ACHN (cell line): ENCODE measurements at regions not wholly inside any gene's neighbourhood (a gene's known extent, or its start where the extent isn't known, plus 50 kb on each side); places are given as distances from the start of the nearest gene placed in this dataset.

Experiments
- DNase-seq: peaks from one replicate; pipeline ENCODE4 v3.0.0-alpha.2; 2015
- in situ Hi-C: cut with HindIII; loops from 2 replicates; pipeline ENCODE4 v1.10.0; 2017; ENCODE audit warnings: low sequenced_read_pairs, low pct_ligation_motif_present, low pct_unique_long_range_greater_than_20kb

DNA sequence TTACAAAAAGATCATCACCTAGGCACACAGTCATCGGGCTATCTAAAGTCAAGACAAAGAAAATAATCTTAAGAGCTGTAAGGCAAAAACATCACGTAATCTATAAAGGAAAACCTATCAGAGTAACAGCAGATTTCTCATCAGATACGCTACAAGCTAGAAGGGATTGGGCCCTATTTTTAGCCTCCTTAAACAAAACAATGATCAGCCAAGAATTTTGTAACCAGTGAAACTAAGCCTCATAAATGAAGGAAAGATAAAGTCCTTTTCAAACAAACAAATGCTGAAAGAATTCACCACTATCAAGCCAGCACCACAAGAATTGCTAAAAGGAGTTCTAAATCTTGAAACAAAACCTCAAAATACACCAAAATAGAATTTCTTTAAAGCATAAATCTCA lies 191.6 kb upstream of the BMP4 start:
- in situ Hi-C loops = no loop called here
- no peak for DNase-seq

DNA sequence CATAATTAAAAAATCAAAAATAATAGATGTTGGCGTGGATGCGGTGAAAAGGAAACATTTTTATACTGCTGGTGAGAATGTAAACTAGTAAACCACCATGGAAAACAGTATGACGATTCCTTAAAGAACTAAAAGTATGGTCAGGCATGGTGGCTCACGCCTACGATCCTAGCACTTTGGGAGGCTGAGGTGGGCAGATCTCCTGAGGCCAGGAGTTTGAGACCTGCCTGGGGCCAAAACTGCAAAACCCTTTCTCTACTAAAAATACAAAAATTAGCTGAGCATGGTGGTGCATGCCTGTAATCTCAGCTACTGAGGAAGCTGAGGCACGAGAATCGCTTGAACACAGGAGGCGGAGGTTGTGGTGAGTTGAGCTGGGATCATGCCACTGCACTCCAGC lies 195.7 kb upstream of the BMP4 start:
- no peak for DNase-seq
- in situ Hi-C loops = no loop called here

DNA sequence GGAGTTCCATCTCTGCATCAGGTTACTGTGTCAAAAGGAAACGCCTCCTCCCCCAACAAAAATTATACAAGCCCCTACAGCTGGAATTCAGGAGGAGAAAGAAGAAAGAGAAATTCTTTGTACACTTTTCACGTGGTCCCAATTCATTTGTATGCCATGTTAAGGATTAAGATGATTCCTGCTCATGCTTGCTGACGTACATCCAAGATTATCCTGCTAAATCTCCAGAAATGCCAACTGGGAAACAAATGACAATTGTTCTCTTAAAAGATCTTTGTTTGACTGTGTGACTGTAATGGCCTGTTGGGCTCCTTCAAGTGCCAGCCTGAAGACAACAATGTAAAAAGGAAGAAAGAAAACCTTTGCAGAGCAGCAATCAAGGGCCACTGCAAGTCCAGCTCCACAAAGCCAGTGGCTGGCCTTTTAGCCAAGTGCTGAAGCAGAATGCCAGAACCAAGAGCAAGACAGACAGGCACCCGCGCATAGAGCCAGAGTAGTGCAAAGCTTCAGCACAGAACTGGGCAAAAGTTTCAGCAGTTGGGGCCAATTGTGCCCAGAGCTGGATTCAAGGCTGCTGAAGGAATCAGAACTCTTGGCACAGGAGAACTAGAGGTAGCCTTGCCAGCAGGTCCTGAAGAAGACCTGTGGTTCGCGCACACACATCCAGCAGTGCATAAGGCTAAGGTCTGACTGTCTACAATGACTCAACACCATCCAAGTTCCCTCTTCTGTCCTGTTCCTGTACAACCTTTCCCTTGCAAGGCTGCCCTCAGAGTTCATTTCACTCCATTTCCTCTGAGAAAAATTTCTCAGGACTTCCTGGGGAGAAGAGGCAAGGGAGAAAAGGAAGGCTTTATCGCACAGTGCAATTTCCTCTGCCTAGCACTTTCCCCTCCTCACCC lies 209.7 kb upstream of the BMP4 start:
- DNase-seq = no peak
- in situ Hi-C loops = no loop called here

DNA sequence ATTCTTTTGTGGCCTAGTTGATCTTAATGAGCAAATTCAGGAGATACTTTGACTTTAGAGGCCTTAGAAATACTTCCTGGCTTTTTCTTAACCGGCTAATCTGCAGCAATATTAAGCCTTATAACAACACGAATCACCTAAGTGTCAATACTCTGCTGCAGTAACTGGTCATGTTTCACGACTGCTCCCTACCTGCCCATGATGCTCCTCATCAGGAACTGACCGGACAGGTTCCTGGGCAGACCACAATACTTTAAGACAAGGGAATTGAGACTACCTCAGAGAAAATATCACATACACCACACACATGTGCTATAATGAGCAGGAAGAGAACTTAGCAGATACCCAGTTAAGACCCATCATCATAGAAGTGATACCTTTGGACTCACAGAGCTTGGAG lies 211.9 kb upstream of the BMP4 start:
- in situ Hi-C loops = no loop called here

DNA sequence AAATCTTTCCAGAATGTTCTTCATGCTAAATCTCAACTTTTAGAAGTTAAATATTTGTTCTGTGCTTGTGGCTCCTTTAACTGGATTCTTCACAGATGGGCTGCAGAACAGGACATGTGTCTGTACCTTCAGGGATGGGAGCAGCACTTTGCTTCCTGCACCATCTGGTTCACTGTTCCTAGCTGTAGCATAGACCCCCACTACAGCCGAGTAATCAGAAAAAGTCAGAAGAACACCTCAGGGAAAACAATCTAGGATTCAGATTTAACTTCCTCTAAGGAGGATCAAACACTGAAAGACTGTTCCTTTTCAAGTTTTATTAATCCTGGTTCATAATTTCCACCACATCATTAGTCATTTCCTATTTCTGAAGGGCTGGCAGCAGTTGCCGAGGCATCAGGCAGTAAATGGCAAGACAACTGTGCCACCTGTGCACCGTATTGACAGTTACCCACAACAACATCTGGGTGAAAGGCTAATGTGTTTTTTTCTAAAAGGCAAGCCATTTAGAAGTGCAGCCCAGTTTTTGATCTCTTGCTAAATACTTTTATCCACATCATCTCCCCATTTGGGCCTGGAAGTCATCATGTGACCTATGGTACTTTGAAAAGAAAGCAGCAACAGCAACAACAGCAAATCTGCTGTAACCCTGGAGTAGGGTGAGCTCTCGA lies 212.8 kb upstream of the BMP4 start:
- no peak for DNase-seq
- in situ Hi-C loops = no loop called here

More for the DNA sequence above, 211.9 kb upstream of the BMP4 start:
- DNase-seq = no peak

DNA sequence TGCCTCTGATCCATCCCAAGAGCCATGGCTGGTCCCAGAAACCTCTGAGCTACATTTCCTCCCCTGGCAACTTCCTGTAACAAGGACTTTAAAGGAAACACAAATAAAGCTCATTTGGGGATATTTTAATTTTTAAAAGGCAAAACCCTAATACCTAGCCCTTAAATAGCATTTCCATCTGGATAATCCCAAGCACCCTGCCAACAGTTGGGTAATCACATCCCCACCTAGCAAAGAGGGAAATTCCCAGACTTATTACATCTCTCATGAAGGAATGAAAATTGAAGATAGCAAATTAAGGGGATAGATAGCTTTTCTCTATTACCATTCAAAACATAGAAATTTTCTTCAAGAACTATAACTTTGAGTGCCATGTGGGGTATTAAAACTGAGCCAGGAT lies 213.7 kb upstream of the BMP4 start:
- in situ Hi-C loops = no loop called here
- DNase-seq = no peak

DNA sequence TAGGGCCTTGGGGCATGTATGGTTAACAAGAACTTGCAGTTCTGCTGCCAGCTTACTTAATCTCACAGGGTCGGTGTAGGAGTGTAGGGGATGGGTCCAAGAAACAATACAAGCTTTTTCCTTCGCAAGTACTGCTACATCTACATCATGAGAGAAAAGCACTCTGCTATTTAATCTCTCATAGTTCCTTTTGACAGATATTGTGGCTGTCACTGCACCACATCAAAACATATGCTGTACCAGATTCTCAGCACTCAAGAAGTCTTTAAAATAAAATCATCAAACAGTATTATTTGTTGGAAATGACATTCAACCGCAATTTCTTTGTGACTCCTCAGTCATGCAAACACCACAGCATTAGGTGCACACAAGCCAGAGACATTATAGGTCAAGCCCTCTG lies 215.5 kb upstream of the BMP4 start:
- in situ Hi-C loops = no loop called here
- no peak for DNase-seq

DNA sequence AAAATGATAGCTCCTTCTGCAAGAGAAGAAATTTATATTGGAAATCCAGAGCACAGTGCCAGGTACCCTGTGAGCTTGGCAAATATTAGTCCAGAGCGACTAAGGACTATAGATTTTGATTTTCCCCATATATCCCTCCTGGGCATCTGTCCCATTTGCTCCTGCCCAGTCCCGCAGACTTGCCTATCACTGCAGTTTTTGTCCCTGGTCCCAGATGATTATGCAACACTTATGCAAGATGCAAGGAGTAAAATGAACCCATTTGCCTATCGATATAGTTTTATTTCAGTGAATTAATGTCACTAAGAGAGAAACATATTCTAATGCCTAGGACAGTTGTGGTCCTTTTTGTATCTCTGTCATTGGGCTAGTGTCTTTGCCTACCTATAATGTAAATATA lies 215.9 kb upstream of the BMP4 start:
- in situ Hi-C loops = no loop called here

DNA sequence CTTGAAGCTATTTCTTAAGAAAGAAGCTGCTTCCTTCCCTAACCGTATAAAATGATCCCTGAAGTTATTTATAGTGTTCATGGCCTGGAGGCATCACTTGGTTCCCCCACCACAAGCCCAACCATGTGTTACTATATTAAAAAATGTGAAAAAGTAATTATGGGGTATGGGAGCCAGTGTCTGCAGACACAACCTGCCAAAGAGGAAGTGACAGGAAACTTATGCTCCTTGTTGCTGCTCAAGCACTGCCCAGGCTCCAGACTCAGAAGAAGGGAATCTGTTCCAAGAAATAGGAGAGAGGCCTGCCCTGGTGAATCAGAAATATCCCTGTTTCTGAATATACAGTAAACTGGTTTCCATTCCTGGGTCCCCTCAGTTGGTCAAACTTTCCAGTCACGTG lies 217.2 kb upstream of the BMP4 start:
- no peak for DNase-seq

More for the DNA sequence above, 215.9 kb upstream of the BMP4 start:
- no peak for DNase-seq

DNA sequence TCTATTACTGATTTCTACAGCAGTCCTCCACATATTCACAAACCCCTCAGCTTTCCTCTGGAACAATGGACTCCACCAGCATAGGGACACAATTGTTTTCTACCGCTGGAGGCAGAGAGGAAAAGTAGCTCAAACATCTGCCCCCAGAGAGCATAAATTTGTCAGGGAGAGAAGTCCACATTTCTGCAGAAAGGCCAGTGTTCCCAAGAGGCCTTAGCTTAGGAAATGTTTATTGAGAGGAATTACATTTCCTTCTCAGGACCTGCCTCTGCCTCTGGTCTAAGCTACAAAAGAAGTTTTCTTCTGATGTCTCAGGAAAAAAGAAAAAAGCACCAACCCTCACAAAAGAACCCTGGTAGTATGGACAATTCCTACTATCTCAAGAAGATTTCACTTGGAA lies 217.8 kb upstream of the BMP4 start:
- in situ Hi-C loops = no loop called here
- DNase-seq = no peak

More for the DNA sequence above, 217.2 kb upstream of the BMP4 start:
- in situ Hi-C loops = no loop called here

DNA sequence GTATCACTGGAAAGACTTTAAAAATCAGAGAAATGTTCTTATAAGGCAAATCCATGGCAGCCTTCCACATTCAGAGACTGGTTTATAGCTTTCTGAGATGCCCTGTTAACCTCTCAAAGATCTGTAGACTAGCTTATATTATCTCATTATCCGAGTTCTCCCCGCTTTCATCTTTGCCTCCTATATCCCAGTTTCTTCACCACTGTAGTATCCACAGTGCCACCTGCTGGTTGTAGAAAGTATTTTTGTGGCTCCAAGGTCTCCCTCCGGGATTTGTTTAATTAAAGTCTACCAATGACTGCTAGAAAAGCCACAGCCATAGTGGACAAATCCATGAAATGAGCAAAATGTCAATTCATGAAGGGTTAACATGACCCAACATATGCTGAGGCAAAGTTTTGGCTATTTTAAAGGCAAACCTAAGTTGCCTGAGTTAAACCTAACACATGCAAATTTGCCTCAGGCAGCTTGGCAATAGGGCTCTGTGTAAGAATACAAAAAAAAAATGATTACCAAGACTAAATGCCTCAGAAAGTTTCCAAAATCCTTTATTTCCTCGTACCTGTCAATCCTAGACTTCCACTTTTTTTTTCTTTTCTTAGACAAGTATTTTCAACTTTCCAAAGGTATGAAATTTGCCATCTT lies 218.8 kb upstream of the BMP4 start:
- peak; percentile 73 for DNase-seq
- in situ Hi-C loops = no loop called here

DNA sequence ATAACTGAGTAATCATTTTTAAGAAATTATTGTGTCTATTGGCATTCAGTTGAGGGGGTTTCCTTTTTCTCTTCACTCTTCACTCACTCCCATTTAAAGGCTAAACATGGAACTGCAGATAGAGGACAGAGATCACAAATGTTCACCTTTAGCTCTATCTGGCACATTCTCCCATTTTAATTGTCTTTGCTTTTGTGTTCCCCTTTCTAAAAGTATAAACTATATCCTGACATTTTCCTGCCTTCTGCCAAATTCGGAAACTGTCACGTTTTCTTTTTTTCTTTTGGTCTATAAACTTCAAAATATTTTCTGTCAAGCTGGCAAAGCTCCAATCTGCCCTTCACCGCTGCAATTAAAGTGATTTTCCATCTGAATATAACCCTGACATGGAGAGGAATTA lies 219.8 kb upstream of the CDKN3 start:
- DNase-seq = no peak
- in situ Hi-C loops = no loop called here

DNA sequence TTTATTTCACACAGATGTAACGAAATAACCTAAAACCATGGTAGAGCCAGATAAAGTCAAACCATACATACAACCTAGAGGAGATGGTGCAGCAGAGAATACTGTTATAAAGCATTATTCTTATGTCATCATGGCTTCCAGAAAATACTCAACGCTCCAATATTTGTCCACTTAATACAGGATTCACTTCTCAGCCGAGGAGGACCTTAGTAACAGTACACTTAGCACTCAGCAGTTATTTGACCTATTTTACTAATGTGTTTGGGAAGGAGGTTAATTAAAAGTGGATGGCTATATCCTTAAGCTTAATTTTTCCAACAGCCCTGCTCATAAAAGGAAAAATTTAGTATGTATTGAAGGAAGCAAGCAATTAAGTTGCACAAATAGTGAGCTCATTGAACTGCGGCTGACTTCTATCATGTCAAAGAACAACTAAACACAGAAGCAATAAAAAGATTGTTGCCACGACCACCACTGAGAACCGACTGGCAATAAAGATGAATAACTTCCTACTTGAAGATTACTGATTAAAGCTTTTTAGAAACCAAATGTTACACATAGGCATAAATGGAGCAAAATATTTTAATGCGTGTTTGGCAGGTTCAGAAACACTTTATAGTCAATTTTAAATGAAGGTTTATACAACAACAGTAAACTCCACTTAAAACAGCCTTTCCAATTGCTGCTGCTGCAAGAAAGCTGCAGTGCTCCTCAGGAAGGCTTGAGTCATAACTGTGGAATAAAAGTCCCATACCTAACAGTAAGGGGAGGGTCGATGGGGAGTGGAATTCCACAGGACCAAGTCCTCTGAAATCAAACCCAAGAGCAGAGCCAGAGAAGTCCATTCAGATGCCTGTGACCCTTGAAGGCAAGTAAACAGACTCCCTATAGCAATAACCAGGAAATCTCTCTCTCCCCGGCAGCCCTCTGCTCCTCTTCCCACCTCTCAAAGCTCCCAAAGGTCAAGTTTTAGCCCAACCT lies 218.9 kb upstream of the CDKN3 start:
- in situ Hi-C loops = no loop called here
- peak; percentile 10 for DNase-seq

DNA sequence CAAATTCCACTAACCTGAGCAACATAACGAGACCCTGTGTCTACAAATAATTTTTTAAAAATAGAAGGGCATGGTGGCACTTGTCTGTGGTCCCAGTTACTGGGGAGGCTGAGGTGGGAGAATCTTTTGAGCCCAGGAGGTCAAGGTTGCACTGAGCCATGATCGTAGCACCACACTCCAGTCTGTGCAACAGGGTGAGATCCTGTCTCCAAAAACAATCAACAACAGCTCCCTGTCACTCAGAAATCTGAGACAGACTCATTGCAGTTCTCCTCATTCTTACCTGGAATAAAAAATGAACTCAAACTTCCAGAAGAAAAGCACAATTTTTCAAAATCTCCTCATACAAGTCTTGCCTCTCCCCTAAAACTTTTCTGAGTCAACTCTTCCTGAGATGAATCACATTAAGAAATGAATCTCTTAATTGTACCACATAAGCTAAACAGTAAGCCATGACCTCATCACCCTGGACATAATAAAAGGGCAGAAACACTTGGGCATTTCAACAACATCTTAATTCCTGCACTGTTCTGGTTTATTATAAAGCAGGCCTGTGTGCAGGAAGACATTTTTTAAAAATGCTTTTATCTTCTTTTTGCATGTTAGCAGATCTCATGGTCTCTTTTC lies 214.3 kb upstream of the CDKN3 start:
- peak; percentile 66 for DNase-seq
- in situ Hi-C loops = no loop called here

DNA sequence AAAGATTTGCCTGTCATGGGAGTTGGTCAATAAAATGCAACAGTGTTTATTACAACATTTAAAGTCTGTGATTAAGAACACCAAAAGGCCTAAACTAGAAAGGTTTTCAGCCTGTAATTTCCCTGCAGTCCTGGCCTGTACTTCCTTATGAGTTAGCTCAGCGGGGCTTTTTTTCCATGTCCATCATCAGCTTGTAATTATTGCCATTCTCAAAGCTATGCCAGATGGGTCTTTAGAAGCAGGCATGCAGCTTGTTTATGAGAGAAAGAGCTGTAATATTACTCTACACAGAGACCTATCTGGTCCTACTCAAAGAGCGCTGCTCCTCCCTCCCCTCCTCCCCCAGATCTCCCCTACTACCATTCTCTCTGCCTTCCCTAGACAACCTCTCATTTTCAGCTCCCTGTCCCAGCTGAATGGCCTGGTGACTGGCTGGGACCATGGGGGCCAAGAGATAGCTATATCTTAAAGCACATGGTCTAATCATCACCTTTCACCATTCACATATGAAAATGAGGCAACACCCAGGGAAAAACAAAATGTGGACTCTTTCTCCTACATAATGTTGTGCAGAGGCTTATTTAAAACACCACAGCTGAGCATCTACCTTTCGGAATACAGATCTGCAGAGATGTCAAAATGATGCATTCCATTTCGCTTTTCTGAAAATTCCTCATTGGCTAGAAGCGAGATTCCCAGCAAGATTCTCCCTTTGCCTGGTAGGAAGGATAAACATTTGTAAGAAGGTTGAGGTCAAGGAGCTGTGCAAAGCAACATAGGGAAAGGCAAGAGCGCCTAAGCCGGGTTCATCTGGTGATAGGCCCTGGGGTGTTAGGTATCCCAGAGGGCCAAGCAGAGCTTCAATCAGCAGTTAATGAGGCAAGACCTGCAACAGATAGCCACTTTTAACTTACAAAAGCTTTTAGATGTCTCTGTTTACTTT lies 209.7 kb upstream of the CDKN3 start:
- in situ Hi-C loops = no loop called here
- DNase-seq = no peak

DNA sequence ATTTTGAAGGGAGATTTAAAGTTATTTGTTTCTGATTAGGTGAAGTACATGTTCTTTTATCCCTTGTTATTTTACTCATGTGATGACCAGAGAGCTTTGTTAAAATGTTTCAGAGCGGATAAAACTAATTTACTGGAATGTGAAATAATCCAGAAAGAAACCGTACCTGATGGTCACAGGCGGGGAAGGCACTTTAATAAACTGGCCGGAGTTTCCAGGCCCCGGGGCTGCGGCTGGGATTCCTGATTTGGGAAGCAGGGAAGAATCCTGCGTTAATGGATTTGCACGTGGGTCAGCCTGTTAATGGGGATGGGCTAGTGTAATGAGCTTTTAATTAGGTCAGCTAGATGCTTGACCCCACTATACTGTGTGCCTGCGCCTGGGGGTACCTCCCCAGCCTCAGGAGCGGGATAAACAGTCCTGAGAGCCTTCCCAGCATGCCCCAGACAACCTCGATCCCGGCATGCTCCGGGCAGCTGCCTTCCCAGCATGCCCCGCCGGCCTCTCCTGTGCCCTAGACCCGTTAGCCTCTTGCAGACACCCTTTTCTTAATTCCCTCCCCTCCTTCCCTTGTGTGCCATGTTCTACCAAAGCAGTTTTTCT lies 208.6 kb upstream of the CDKN3 start:
- DNase-seq = no peak

DNA sequence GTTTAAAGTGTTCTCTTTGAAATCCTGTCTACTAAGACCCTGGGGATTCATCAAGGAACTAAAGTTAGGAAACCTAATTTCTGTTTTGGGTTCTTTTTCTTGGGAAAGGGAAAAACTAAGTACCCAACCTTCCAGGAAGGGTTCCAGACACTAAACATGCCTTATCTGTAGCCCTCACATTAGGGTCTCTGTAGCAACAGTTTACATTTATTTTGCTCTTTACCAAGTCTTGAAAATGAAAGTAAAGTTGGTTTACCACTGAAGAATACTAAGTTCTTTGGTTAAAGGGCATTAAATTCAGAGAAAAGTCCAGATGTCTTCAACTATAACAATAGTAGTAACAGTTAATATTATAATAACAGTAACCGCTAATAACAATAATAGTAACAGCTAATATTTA lies 207.5 kb upstream of the CDKN3 start:
- in situ Hi-C loops = no loop called here
- DNase-seq = no peak

More for the DNA sequence above, 208.6 kb upstream of the CDKN3 start:
- in situ Hi-C loops = no loop called here
